ENCODE measurements at regions not wholly inside any gene's neighbourhood (a gene's known extent, or its start where the extent isn't known, plus 50 kb on each side); places are given as distances from the start of the nearest gene placed in this dataset.
A peak's percentile ranks its signal among the peaks of the same experiment; 100 is the strongest.

- H2AFZ ChIP-seq (ENCODE audit: low read depth, low read length) = no peak overlapping the region
- no peaks in the 10 kb centered on the region for H3K36me3 ChIP-seq (ENCODE audit: insufficient read depth, low read length)
- no peaks in the 10 kb centered on the region for H3K4me1 ChIP-seq (ENCODE audit: insufficient read depth, low read length)
- H3K4me2 ChIP-seq (ENCODE audit: low read length) = no peak overlapping the region
- Mint-ChIP-seq H3K27me3 (ENCODE audit: low read depth, unreplicated experiment) (peaks cover 2% of the 10 kb centered on the region), H3K9me3 (ENCODE audit: unreplicated experiment) (peaks cover 9% of the 10 kb centered on the region), H3K36me3 (ENCODE audit: low read depth, unreplicated experiment) (no peaks in the 10 kb centered on the region), H3K27ac (ENCODE audit: unreplicated experiment) (no peak overlapping the region), H3K4me3 (ENCODE audit: unreplicated experiment) (no peak overlapping the region), H3K4me1 (ENCODE audit: low read depth, unreplicated experiment) (peaks cover 2% of the 10 kb centered on the region)
- no peaks in the 10 kb centered on the region for H3K9me3 ChIP-seq (ENCODE audit: insufficient read depth, low read depth, low read length)
- H3K4me3 ChIP-seq (ENCODE audit: insufficient read depth, low read depth, low read length) = no peak overlapping the region
- no peak for TF ChIP-seq EZH2 (IDR thresholded peaks at IDR 0.05; ENCODE audit: insufficient read depth, low read length)
- TF ChIP-seq, protein P1, sequence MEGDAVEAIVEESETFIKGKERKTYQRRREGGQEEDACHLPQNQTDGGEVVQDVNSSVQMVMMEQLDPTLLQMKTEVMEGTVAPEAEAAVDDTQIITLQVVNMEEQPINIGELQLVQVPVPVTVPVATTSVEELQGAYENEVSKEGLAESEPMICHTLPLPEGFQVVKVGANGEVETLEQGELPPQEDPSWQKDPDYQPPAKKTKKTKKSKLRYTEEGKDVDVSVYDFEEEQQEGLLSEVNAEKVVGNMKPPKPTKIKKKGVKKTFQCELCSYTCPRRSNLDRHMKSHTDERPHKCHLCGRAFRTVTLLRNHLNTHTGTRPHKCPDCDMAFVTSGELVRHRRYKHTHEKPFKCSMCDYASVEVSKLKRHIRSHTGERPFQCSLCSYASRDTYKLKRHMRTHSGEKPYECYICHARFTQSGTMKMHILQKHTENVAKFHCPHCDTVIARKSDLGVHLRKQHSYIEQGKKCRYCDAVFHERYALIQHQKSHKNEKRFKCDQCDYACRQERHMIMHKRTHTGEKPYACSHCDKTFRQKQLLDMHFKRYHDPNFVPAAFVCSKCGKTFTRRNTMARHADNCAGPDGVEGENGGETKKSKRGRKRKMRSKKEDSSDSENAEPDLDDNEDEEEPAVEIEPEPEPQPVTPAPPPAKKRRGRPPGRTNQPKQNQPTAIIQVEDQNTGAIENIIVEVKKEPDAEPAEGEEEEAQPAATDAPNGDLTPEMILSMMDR (IDR thresholded peaks at IDR 0.05; ENCODE audit: insufficient read depth, low read depth, low read length) = no peak
- DNase-seq (ENCODE audit: low read depth) (no peak), FAIRE-seq (no peak)
- H3K27ac ChIP-seq (ENCODE audit: low read depth, low read length) = no peak overlapping the region
- no peak overlapping the region for H3K9ac ChIP-seq (ENCODE audit: low read length)
- no peaks in the 10 kb centered on the region for H3K79me2 ChIP-seq (ENCODE audit: insufficient read depth, low read length)
- H4K20me1 ChIP-seq (ENCODE audit: insufficient read depth, low read length) = no peaks in the 10 kb centered on the region
- no peaks in the 10 kb centered on the region for H3K27me3 ChIP-seq (ENCODE audit: insufficient read depth, low read length)
Measured at GRCh38 chr3:5324780-5325179, 137.3 kb downstream of the EDEM1 start.

DNA sequence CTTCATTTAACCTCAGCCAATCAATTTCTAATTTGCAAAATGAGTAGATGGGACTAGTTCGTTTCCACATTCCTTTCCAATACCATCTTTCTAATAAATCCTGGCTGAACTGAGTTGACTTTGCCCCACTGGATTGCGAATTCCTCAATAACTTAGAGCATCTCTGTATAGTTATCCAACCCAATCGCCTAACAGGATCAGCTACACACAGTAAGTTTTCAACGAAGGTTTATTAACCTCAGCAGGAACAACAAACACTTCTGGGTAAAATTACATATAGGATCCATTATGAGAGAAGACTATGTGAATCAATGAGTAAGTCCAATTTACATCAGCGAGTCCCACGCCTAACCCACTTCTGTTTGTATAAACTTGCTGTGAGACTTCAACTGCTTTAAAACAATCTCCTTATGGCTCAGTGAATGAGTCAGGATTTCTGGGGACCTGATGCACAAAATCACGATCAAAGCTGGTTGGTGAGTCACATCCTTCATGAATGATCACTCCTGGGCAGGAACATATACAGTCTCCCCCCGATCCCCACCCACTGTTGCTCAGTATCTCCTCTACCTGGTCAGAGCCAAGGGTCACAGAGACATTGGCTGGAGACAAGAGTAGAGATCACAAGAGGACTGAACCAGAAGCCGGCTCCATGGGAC is 142.8 kb downstream of the EDEM1 start:
- Histone ChIP-seq H3K27me3 (ENCODE audit: insufficient read depth, low read length) (no peaks in the 10 kb centered on the region), H3K4me3 (ENCODE audit: insufficient read depth, low read depth, low read length) (no peak overlapping the region), H3K36me3 (ENCODE audit: insufficient read depth, low read length) (no peaks in the 10 kb centered on the region), H3K9me3 (ENCODE audit: insufficient read depth, low read depth, low read length) (no peaks in the 10 kb centered on the region), H4K20me1 (ENCODE audit: insufficient read depth, low read length) (no peaks in the 10 kb centered on the region), H3K9ac (ENCODE audit: low read length) (peak overlapping the region; percentile 14), H2AFZ (ENCODE audit: low read depth, low read length) (no peak overlapping the region), H3K4me1 (ENCODE audit: insufficient read depth, low read length) (peaks cover 8% of the 10 kb centered on the region), H3K79me2 (ENCODE audit: insufficient read depth, low read length) (no peaks in the 10 kb centered on the region), H3K27ac (ENCODE audit: low read depth, low read length) (peak overlapping the region; percentile 49), H3K4me2 (ENCODE audit: low read length) (peak overlapping the region; percentile 61)
- H3K27ac Mint-ChIP-seq (ENCODE audit: unreplicated experiment) = no peak overlapping the region
- peaks cover 14% of the 10 kb centered on the region for H3K9me3 Mint-ChIP-seq (ENCODE audit: unreplicated experiment)
- peaks cover 1% of the 10 kb centered on the region for H3K36me3 Mint-ChIP-seq (ENCODE audit: low read depth, unreplicated experiment)
- peaks cover 2% of the 10 kb centered on the region for H3K27me3 Mint-ChIP-seq (ENCODE audit: low read depth, unreplicated experiment)
- TF ChIP-seq EZH2 (IDR thresholded peaks at IDR 0.05; ENCODE audit: insufficient read depth, low read length) = no peak
- TF ChIP-seq, protein P1 (IDR thresholded peaks at IDR 0.05; ENCODE audit: insufficient read depth, low read depth, low read length) = no peak
- peak; percentile 79 for DNase-seq (ENCODE audit: low read depth)
- no peak for FAIRE-seq
- no peak overlapping the region for H3K4me3 Mint-ChIP-seq (ENCODE audit: unreplicated experiment)
- H3K4me1 Mint-ChIP-seq (ENCODE audit: low read depth, unreplicated experiment) = peaks cover 10% of the 10 kb centered on the region

- Mint-ChIP-seq H3K9me3 (ENCODE audit: unreplicated experiment) (peaks cover 12% of the 10 kb centered on the region), H3K27ac (ENCODE audit: unreplicated experiment) (no peak overlapping the region), H3K36me3 (ENCODE audit: low read depth, unreplicated experiment) (peaks cover 1% of the 10 kb centered on the region), H3K4me1 (ENCODE audit: low read depth, unreplicated experiment) (peaks cover 8% of the 10 kb centered on the region), H3K27me3 (ENCODE audit: low read depth, unreplicated experiment) (peaks cover 2% of the 10 kb centered on the region), H3K4me3 (ENCODE audit: unreplicated experiment) (no peak overlapping the region)
- Histone ChIP-seq H2AFZ (ENCODE audit: low read depth, low read length) (no peak overlapping the region), H3K9me3 (ENCODE audit: insufficient read depth, low read depth, low read length) (no peaks in the 10 kb centered on the region), H3K79me2 (ENCODE audit: insufficient read depth, low read length) (no peaks in the 10 kb centered on the region), H3K9ac (ENCODE audit: low read length) (no peak overlapping the region), H3K4me3 (ENCODE audit: insufficient read depth, low read depth, low read length) (no peak overlapping the region), H3K36me3 (ENCODE audit: insufficient read depth, low read length) (no peaks in the 10 kb centered on the region), H3K4me2 (ENCODE audit: low read length) (no peak overlapping the region), H3K27me3 (ENCODE audit: insufficient read depth, low read length) (no peaks in the 10 kb centered on the region), H4K20me1 (ENCODE audit: insufficient read depth, low read length) (no peaks in the 10 kb centered on the region), H3K27ac (ENCODE audit: low read depth, low read length) (no peak overlapping the region), H3K4me1 (ENCODE audit: insufficient read depth, low read length) (peaks cover 8% of the 10 kb centered on the region)
- FAIRE-seq (no peak), DNase-seq (ENCODE audit: low read depth) (no peak)
- no peak for TF ChIP-seq EZH2 (IDR thresholded peaks at IDR 0.05; ENCODE audit: insufficient read depth, low read length)
- TF ChIP-seq, protein P1 (IDR thresholded peaks at IDR 0.05; ENCODE audit: insufficient read depth, low read depth, low read length) = no peak
Measured at GRCh38 chr3:5331567-5332269, 144.2 kb downstream of the EDEM1 start.
